Rectal smooth muscle tissue (tissue), 1 donor: ENCODE measurements at regions not wholly inside any gene's neighbourhood (a gene's known extent, or its start where the extent isn't known, plus 50 kb on each side); places are given as distances from the start of the nearest gene placed in this dataset.

ENCODE experiments used
- H3K27ac ChIP-seq: one replicate; pipeline ENCODE4 v1.7.0; 2013; ENCODE audit warnings: low read depth, low read length, inconsistent platforms
- H3K27me3 ChIP-seq: one replicate; pipeline ENCODE4 v1.7.0; 2013; ENCODE audit warnings: low read length; ENCODE audit not compliant: control insufficient read depth, insufficient read depth
- H3K36me3 ChIP-seq: one replicate; pipeline ENCODE4 v1.7.0; 2013; ENCODE audit warnings: low read length; ENCODE audit not compliant: control insufficient read depth, insufficient read depth
- H3K4me1 ChIP-seq: one replicate; pipeline ENCODE4 v1.7.0; 2013; ENCODE audit warnings: low read length; ENCODE audit not compliant: control insufficient read depth, insufficient read depth
- H3K4me3 ChIP-seq: one replicate; pipeline ENCODE4 v1.7.0; 2013; ENCODE audit warnings: low read length
- H3K9ac ChIP-seq: one replicate; pipeline ENCODE4 v1.7.0; 2013; ENCODE audit warnings: low read length

DNA sequence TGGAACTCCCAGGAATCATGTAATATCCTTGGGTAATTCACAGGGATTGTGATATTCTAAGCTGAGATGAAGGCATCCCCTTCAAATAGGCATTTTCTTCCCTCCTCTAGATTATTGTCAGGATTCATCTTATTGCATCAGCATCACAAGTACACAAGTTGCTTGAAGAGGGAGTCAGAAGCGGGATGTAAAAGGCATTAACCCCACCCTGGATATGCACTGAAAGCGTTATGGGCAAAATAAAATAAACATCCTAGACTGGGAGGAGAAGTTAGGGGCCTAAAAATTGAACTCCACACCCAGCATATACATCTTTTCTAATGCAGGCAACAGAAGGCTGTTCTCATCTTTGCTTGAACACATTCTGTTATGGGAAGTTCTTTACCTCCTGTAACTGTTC lies 381.2 kb downstream of the SETD4 start:
- Histone ChIP-seq H3K36me3 (no peaks in the 10 kb centered on the region), H3K27ac (no peak overlapping the region), H3K27me3 (peaks cover 2% of the 10 kb centered on the region), H3K4me1 (no peaks in the 10 kb centered on the region), H3K9ac (no peak overlapping the region), H3K4me3 (no peak overlapping the region)

GRCh38 chr21:35678393-35678792 lies 381.9 kb downstream of the SETD4 start:
- H3K4me1 ChIP-seq: no peaks in the 10 kb centered on the region
- no peak overlapping the region for H3K9ac ChIP-seq
- H3K4me3 ChIP-seq: no peak overlapping the region
- H3K36me3 ChIP-seq: no peaks in the 10 kb centered on the region
- peaks cover 2% of the 10 kb centered on the region for H3K27me3 ChIP-seq
- no peak overlapping the region for H3K27ac ChIP-seq

- Histone ChIP-seq H3K27ac (no peak overlapping the region), H3K27me3 (peaks cover 2% of the 10 kb centered on the region)
Observed at GRCh38 chr21:35677298-35677841, 383.0 kb downstream of the SETD4 start.

DNA sequence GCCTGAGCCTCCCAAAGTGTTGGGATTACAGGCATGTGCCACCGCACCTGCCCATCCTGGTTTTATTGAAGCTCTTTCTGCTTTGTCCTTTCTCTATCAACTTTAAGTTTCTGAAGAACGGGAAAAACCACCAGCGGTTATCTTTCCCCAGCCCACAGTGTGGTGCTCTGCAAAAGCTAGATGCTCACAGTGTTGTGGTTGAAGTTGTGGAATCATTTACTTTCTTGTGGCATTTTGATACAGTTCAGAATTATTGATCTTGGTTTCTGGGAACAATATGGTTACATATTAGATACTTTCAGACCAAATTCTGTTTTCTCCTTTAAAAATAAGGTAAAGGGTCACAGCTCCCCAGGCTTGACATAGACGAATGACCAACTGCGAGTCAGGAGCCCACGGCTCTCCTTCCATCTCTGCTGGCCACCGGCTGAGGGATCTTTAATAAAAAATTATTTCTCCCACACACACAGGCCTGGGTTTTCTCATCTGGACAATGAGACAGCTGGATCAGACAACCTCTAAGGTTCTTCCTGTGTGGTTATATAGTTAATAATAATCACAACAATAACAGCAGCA lies 385.3 kb downstream of the SETD4 start:
- H3K27me3 ChIP-seq: peaks cover 2% of the 10 kb centered on the region
- no peak overlapping the region for H3K27ac ChIP-seq
- no peaks in the 10 kb centered on the region for H3K4me1 ChIP-seq
- no peaks in the 10 kb centered on the region for H3K36me3 ChIP-seq
- no peak overlapping the region for H3K4me3 ChIP-seq
- no peak overlapping the region for H3K9ac ChIP-seq

More at GRCh38 chr21:35677298-35677841, 383.0 kb downstream of the SETD4 start:
- H3K9ac ChIP-seq: no peak overlapping the region
- H3K4me1 ChIP-seq: no peaks in the 10 kb centered on the region
- no peak overlapping the region for H3K4me3 ChIP-seq
- H3K36me3 ChIP-seq: no peaks in the 10 kb centered on the region

- H3K27me3 ChIP-seq: peaks cover 2% of the 10 kb centered on the region
- H3K27ac ChIP-seq: no peak overlapping the region
- no peaks in the 10 kb centered on the region for H3K36me3 ChIP-seq
- no peak overlapping the region for H3K9ac ChIP-seq
- H3K4me1 ChIP-seq: no peaks in the 10 kb centered on the region
- no peak overlapping the region for H3K4me3 ChIP-seq
Observed at GRCh38 chr21:35674091-35674671, 386.1 kb downstream of the SETD4 start.

DNA sequence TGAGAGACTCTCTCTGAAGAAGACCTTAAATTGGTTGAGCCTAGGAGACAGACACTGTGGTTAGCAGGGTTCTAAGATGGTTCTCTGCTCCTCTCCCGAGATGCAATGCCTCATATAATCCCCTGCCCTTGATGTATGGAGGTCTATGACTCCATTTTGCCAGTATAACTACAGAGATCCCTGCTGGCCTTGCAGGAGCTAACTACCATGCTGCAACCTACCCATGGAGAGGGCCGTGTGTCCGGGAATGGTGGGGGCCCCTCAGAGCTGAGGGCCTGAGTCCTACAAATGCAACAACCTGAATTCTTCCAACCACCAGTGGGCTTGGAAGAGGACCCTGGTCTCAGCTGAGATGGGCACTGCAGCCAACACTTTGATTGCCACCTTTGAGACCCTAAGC lies 388.0 kb downstream of the SETD4 start:
- H3K27me3 ChIP-seq: peaks cover 2% of the 10 kb centered on the region
- no peak overlapping the region for H3K9ac ChIP-seq
- no peaks in the 10 kb centered on the region for H3K4me1 ChIP-seq
- H3K36me3 ChIP-seq: no peaks in the 10 kb centered on the region
- no peak overlapping the region for H3K27ac ChIP-seq
- no peak overlapping the region for H3K4me3 ChIP-seq

DNA sequence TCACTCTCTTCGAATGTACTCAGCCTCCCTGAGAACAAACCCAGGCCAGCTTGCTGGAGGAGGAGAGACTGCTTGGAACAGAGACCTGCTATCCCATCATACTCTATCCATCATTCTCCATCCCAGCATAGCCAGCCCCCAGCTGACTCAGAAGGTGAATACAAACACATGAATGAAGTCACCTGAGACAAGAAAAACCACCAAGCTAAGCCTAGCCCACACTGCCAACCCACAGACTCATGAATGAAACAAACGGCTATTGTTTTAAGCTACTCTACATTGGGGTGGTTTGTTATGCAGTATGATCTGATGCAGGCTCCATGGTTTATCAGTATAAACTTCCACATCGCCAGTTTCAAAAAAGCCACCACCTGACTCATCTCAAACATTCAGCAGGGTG lies 395.6 kb downstream of the SETD4 start:
- Histone ChIP-seq H3K36me3 (no peaks in the 10 kb centered on the region), H3K27me3 (no peaks in the 10 kb centered on the region), H3K9ac (no peak overlapping the region), H3K4me1 (no peaks in the 10 kb centered on the region), H3K4me3 (no peak overlapping the region), H3K27ac (no peak overlapping the region)

DNA sequence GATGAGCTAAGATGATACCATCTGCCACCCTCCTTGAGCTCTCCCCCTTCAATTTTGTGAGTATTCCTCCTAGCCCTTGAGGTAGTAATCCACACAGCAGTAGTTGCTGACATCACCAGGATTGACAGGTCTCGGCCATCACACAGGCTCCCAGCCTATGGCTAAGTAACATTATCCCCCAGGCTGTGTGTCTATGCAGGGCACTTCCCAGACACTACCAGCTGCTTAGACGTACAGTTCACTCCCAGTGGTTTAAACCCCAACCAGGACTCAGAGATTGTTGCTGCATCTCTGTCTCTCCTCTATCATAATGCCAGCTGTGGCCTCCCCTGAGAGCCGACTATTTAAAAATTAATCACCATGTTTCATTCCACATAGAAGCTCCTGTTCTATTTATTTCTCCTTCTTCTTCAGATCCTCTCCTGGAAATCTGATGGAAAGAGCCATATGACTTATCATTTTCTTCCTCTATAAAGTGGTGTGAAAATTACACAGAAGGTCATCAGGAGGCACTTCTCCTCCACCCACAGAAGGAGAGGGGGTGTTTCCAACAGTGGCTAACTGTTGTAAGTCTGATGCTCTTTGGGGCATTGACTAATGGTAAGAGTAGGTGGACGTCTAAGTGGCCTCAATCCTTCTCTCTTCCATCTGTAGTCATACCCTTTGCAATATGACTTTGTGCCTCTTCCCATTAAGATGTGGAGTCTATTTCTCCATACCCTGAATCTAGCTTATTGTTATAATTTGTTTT lies 396.3 kb downstream of the SETD4 start:
- H3K36me3 ChIP-seq: no peaks in the 10 kb centered on the region

DNA sequence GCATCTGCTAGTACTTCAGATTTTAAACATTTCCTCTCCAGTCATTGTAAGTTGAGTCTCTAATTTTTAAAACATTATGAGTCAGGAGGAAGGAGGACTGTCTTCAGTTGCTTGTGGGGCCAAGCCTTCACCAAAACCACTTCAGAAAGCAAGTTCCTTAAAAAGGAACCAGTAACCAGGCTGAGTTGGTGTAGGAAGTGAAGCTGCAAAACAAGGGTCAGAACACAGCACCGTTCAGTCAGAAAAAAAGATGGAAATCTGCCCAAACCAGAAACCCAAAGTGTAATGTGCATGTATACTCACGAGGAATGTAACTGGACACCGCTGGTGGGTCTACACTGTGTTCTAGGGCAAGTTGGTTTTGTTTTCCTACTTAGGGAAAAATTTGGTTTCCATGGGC lies 402.1 kb downstream of the SETD4 start:
- Histone ChIP-seq H3K27me3 (no peaks in the 10 kb centered on the region), H3K9ac (no peak overlapping the region), H3K4me1 (no peaks in the 10 kb centered on the region), H3K4me3 (no peak overlapping the region), H3K27ac (no peak overlapping the region), H3K36me3 (no peaks in the 10 kb centered on the region)

More for the DNA sequence above, 396.3 kb downstream of the SETD4 start:
- Histone ChIP-seq H3K27ac (no peak overlapping the region), H3K4me3 (no peak overlapping the region), H3K4me1 (no peaks in the 10 kb centered on the region), H3K27me3 (no peaks in the 10 kb centered on the region), H3K9ac (no peak overlapping the region)

DNA sequence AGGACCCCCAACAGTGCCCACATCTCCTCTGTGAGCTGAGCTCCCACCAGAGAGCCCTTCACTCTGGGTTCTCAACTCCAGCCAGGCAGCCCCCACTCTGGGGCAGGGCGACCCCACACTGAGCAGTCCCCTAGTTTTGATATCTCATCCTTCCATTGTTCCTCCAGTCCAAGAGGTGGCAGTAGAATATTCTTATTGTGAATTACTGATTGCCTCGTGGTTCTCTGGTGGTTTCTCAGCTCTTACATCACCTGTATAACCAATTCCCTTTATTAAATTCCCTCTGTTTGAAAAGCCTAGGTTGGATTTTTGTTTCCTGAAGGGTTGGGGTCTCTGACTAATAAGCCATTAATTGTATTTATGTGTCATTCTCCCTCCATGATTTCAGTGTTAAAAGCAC lies 407.5 kb downstream of the SETD4 start:
- no peak overlapping the region for H3K4me3 ChIP-seq
- no peak overlapping the region for H3K27ac ChIP-seq
- no peak overlapping the region for H3K9ac ChIP-seq
- no peaks in the 10 kb centered on the region for H3K36me3 ChIP-seq
- H3K27me3 ChIP-seq: no peaks in the 10 kb centered on the region
- H3K4me1 ChIP-seq: no peaks in the 10 kb centered on the region

DNA sequence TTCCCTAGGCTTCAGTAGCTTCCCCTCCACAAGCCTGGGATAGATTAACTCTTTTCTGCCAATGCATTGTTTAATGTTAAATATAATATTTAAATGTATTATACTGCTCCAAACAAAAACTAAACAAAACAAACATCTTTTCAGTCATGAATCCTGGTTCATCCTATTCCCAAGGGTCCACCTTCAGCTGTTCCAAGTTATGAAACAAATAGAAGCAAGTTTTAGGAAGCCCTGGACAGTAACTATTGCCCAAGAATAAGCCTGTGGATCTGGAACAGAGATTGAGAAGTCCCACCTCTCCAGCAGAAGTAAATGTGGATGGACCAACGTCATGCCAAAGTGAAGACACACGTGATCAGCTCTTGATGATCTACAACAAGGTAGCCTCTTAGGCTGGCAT lies 408.1 kb downstream of the SETD4 start:
- H3K27ac ChIP-seq: no peak overlapping the region
- H3K36me3 ChIP-seq: no peaks in the 10 kb centered on the region
- no peak overlapping the region for H3K9ac ChIP-seq
- no peaks in the 10 kb centered on the region for H3K4me1 ChIP-seq
- H3K27me3 ChIP-seq: no peaks in the 10 kb centered on the region
- no peak overlapping the region for H3K4me3 ChIP-seq

DNA sequence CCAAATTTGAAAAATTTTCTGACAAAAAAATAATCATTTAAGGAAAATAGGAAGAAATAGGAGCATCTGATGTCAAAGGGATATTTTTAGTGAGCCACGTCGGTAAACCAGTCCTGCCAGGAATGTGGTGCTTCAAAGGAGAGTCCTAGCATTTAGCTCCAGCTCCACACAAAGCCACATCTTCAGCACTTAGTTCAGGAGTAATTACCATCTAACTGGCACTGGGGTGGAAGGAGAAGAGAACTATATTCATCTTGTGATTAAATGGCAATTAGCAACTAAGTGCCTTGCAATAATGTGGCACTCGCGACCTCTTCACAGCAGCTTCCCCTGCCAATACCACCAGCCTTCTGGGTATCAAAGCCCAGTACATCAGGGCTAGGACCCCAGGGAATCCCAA lies 409.1 kb downstream of the SETD4 start:
- no peaks in the 10 kb centered on the region for H3K36me3 ChIP-seq
- no peak overlapping the region for H3K4me3 ChIP-seq
- H3K27me3 ChIP-seq: no peaks in the 10 kb centered on the region
- no peak overlapping the region for H3K27ac ChIP-seq
- H3K9ac ChIP-seq: no peak overlapping the region
- H3K4me1 ChIP-seq: no peaks in the 10 kb centered on the region
